ENCODE measurements at regions not wholly inside any gene's neighbourhood (a gene's known extent, or its start where the extent isn't known, plus 50 kb on each side); places are given as distances from the start of the nearest gene placed in this dataset.

DNA sequence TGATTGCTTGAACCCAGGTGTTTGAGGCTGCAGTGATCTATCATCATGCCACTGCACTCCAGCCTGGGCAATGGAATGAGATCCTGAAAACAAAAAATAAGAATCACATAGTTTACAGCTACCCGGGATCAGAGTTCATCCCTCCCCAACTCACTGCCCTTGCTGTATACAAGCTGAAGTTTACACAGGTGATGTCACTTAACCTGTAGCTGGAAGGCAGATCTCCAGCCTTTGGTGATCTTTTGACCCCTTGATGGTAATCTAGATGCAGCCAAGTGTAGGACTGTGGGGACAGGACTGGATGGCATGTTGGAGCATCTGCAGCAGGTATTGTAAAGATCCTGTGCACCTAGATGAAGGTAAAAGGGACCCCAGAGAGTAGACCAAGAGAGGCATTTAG is 66.7 kb upstream of the SLC14A2 start:
- DNase-seq: no peak

DNA sequence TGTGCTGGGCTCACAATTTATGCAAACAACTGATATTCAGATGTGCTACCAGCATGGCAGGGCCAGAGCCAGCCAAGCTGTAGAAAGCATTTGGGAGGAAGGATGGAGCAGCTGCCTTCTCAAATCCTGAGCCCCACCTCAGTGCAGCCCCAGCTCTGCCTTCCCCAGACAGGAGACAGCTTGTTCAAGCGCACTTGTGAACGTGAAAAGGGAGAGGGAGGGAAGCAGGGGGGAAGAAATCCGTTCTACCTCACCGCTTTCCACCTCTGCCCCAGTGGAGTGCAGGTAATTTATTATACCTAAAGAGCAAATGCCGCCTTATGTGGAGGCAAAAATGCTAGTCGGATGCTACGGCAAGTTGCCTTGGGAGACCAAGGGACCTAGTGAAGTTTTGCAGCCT is 66.0 kb upstream of the SLC14A2 start:
- DNase-seq: no peak

GRCh38 chr18:45551142-45551815 is 64.0 kb upstream of the SLC14A2 start:
- no peak for DNase-seq

GRCh38 chr18:45553723-45554388 is 61.4 kb upstream of the SLC14A2 start:
- DNase-seq: no peak

DNA sequence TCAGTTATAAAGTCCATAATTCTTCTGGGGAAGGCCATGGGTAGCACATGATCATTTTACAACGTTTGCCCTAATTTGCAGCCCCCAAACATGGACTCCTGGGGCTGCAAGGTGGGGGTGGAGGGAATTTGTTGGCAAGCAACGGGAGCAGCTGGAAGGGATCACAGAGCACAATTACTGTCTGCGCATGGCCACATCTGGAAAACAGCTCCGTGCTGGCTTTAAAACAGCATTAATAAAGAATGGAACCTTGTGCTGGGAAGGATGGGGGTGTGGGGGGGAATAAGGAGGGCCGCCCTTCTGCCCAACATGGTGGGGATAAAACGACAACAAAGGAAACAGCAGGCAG is 60.9 kb upstream of the SLC14A2 start:
- no peak for DNase-seq

DNA sequence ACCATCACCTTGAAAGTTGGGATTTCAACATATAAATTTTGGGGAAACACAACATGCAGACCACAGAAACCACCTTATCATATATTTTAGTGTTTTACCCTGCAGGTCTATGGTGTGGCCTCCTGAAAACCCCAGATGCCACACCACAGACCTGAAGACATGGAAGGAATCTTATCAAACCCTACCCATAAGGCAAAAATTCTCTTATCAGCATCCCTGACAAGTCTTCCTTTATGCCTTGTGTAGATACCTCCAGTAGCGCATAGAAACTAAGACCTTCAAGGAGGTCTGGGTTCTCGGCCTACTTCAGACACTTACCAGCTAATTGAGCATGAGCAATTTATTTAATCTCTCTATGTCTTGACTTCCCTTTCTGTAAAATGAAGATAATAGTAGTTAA is 59.1 kb upstream of the SLC14A2 start:
- DNase-seq: no peak

GRCh38 chr18:45557287-45557686 is 58.0 kb upstream of the SLC14A2 start:
- DNase-seq: no peak

DNA sequence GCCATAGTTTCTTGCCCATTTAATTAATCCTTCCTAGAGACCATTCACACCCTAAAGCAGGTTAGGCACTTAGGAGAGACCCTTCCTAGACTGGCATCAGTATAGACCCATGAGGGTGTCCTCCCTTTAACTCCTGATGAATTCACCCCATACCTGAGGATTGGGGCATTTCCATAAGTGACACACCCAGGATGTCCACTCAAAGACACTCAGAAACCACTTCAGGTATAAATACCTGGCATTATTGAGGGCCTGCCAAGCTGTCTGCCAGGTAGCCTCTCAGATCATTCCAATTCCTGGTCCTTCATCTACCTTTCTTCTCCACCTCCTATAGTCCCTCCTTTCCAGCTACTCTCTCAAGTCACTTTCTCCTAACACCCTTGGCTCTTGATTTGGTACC is 57.5 kb upstream of the SLC14A2 start:
- no peak for DNase-seq

- no peak for DNase-seq
Measured at GRCh38 chr18:45559258-45559657, 56.0 kb upstream of the SLC14A2 start.

GRCh38 chr18:45560870-45561269 is 54.4 kb upstream of the SLC14A2 start:
- DNase-seq: no peak

DNA sequence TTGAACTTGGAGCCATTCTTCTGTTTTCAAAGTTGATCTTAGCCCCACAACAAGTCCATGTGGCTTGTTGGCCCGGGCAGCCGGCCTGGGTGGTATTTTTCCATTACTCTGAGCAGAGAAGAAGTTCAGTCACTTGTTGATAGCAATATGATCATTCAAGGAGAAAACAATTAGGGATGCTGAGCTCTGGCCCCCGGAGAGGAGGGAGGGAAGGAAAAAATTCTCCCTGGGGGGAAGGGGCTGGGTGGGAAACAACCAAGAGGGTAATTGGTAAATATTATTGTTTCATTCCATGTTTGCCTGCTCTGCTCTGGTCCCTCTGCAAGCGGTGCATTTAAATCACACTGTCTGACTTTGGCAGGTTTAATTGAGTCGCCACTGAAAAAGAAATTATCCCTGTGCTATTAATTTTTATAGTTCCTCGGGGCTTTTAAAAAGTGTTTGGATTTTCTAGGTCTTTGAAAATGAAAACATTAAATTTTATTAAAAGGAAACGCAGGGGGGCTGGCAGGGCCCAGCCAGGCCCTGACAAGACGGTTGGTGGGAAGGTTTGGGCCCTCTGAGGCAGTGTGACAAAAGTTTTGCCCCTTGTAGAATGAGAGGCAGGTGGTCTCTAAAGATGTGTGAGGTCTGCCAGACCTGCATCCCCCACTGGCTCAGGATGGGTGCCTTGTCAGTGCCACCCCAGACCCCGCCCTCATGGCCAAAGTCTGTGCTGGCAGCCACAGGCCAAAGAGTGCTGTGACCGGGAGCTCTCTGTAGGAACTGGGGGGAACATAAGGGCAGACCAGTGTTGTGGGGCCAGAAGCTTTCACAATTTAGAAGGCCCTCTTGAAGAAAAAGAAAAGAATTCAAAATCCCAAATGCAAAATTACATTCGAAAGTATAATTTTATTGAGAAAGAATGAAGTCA is 52.5 kb upstream of the SLC14A2 start:
- DNase-seq: no peak

GRCh38 chr18:45565280-45565970 is 49.9 kb upstream of the SLC14A2 start:
- no peak for DNase-seq

All from activated CD4-positive, alpha-beta T cell treated with anti-CD3 and anti-CD28 coated beads, Interleukin-10, Interleukin-2, amounts not matched to agents 100 ng/mL and 50 ng/mL, durations not matched to agents 16 hours and 8 hours (primary cell).